ENCODE measurements at regions not wholly inside any gene's neighbourhood (a gene's known extent, or its start where the extent isn't known, plus 50 kb on each side); places are given as distances from the start of the nearest gene placed in this dataset.

DNA sequence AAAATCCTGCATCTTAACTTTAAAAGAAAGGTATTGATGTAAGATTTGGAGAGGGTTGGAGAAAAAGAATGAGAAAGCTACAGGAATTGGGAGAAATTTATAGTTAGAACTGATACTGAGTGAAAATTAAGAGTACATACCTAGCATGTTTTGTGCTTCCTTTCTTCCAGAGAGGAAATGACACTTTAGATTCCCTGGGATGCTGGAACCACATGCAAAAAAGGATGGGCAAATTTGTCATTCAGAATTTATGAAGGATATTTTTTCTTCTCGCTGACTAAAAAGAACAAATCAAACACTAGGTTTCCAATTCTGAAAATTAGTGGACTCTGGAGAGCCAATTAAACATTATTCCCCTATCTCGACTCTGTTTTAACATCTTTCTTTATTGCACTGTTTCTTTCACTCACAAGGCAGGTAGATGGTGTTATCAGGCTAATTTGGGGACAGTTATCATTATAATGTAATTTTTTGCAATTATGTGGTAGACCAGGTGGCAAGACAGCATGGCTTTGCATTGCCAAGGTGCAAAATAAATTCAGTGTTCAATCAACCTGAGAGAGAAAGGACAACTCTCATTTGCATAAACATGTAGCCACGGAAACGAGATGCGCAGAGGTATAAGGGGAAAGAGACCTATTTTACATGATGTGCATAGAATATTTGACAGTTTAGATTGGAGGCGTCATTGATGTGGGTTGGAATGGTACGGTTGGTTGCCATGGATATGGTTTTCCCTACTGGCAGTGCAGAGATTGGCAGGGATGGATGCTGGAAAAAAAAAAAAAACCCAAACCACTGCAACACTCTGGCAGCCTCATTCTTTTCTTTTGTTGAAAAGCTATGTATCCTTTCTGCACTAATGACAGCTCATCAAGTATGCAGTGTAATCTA lies 320.4 kb upstream of the CCNH start:
- TF ChIP-seq, protein P1, sequence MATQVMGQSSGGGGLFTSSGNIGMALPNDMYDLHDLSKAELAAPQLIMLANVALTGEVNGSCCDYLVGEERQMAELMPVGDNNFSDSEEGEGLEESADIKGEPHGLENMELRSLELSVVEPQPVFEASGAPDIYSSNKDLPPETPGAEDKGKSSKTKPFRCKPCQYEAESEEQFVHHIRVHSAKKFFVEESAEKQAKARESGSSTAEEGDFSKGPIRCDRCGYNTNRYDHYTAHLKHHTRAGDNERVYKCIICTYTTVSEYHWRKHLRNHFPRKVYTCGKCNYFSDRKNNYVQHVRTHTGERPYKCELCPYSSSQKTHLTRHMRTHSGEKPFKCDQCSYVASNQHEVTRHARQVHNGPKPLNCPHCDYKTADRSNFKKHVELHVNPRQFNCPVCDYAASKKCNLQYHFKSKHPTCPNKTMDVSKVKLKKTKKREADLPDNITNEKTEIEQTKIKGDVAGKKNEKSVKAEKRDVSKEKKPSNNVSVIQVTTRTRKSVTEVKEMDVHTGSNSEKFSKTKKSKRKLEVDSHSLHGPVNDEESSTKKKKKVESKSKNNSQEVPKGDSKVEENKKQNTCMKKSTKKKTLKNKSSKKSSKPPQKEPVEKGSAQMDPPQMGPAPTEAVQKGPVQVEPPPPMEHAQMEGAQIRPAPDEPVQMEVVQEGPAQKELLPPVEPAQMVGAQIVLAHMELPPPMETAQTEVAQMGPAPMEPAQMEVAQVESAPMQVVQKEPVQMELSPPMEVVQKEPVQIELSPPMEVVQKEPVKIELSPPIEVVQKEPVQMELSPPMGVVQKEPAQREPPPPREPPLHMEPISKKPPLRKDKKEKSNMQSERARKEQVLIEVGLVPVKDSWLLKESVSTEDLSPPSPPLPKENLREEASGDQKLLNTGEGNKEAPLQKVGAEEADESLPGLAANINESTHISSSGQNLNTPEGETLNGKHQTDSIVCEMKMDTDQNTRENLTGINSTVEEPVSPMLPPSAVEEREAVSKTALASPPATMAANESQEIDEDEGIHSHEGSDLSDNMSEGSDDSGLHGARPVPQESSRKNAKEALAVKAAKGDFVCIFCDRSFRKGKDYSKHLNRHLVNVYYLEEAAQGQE (IDR thresholded peaks at IDR 0.05; ENCODE audit: insufficient read depth in 1 of 2, low read depth in 2 of 2, low read length in 2 of 2) = no peak
- TF ChIP-seq FOXP2 (optimal IDR thresholded peaks at IDR 0.05; ENCODE audit: borderline replicate concordance, extremely low read depth, extremely low read length, insufficient read depth) = no peak

DNA sequence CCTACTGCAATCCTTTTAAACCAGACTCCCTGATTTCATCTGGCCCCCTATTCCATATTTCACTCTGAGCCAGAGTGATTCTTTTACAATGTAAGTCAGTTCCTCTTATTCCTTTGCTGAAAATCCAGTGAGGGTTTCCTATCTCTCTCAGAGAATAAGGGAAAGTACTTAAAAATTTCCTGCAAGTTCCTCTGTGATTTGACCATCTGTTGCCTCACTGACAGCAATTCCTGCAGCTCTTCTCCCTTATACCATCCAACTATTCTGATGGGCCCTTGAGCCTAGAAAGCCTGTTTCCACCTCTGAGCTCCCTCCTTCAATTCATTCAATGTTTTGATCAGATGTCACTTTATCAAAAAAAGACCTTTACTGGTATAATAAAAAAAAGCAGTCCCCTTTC lies 317.1 kb upstream of the CCNH start:
- TF ChIP-seq POLR2AphosphoS5 (IDR thresholded peaks at IDR 0.05; ENCODE audit: low read depth, low read length) (no peak), SIN3A (IDR thresholded peaks at IDR 0.05; ENCODE audit: borderline replicate concordance, insufficient read depth, low read length) (no peak), FOXP2 (optimal IDR thresholded peaks at IDR 0.05; ENCODE audit: borderline replicate concordance, extremely low read depth, extremely low read length, insufficient read depth) (no peak), TAF1 (IDR thresholded peaks at IDR 0.05; ENCODE audit: borderline replicate concordance, insufficient read depth, low read length) (no peak)
- TF ChIP-seq, protein P1 (IDR thresholded peaks at IDR 0.05; ENCODE audit: insufficient read depth in 1 of 2, low read depth in 2 of 2, low read length in 2 of 2) = no peak

DNA sequence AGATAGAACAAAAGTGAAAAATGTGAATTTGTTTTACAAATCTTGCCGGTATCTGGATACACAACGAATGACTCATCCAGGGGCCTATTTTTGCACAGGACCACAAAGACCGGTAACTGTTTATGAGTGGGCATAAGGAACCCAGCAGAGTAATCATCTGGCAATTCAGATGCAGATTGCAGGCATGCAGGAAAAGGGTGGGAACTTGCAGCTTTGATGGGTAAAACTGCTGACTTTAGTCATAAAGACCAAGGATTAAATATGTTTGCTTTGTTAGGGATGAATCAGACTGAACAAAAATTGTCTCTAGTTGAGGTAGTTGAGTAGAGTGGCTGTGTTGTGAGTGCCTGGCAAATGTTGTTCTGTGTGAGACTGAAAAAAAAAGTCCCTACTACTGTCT lies 309.6 kb upstream of the CCNH start:
- TF ChIP-seq TAF1 (IDR thresholded peaks at IDR 0.05; ENCODE audit: borderline replicate concordance, insufficient read depth, low read length) = no peak
- no peak for TF ChIP-seq SIN3A (IDR thresholded peaks at IDR 0.05; ENCODE audit: borderline replicate concordance, insufficient read depth, low read length)
- TF ChIP-seq FOXP2 (optimal IDR thresholded peaks at IDR 0.05; ENCODE audit: borderline replicate concordance, extremely low read depth, extremely low read length, insufficient read depth) = no peak
- TF ChIP-seq, protein P1 (IDR thresholded peaks at IDR 0.05; ENCODE audit: insufficient read depth in 1 of 2, low read depth in 2 of 2, low read length in 2 of 2) = no peak
- no peak for TF ChIP-seq POLR2AphosphoS5 (IDR thresholded peaks at IDR 0.05; ENCODE audit: low read depth, low read length)

DNA sequence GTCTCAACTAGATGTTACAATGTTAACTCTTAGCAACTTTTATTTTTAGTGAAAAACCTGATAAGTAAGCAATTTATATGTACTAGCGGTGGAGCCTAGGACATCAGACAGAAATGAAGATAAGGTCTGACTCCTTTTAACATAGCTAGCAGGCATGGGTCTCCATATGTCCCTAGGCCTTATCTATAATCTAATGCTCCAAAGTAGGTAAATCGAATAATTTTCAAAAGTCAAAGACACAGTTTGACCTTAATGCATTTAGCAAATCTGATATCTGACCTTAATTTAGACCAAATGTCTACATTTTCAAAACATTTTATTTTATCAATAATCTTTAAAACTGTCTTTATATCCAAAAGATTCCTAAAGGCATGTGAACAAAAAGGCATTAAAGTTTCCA lies 305.0 kb upstream of the CCNH start:
- no peak for TF ChIP-seq POLR2AphosphoS5 (IDR thresholded peaks at IDR 0.05; ENCODE audit: low read depth, low read length)
- TF ChIP-seq, protein P1 (IDR thresholded peaks at IDR 0.05; ENCODE audit: insufficient read depth in 1 of 2, low read depth in 2 of 2, low read length in 2 of 2) = no peak

DNA sequence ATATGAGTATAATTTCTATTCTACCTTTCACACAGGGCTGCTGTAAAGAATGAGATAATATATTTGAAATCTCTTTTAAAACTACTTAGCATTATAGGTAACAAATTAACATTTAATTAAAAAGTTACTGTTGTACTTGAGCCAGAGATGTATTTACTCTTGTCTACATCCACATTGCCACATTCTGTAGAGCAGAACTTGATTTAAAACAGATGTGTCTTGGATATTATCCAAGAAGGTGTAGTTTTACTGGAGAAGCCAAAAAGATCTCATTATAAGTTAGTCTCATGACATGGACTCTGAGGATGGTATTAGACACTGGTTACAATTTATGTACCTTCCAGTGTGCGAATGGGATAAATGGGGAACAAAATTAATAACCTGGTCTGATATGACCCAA lies 293.1 kb upstream of the CCNH start:
- TF ChIP-seq TAF1 (IDR thresholded peaks at IDR 0.05; ENCODE audit: borderline replicate concordance, insufficient read depth, low read length) (no peak), POLR2AphosphoS5 (IDR thresholded peaks at IDR 0.05; ENCODE audit: low read depth, low read length) (no peak)
- TF ChIP-seq, protein P1 (IDR thresholded peaks at IDR 0.05; ENCODE audit: insufficient read depth in 1 of 2, low read depth in 2 of 2, low read length in 2 of 2) = no peak
